Neural progenitor cell (in vitro differentiated cells): ENCODE measurements at regions not wholly inside any gene's neighbourhood (a gene's known extent, or its start where the extent isn't known, plus 50 kb on each side); places are given as distances from the start of the nearest gene placed in this dataset.

ENCODE experiments used
- DNase-seq: peaks from one replicate; pipeline ENCODE4 v3.0.0-alpha.2; 2016; ENCODE audit warnings: low spot score
- H2AFZ ChIP-seq: fragments of 200-600 bp; sonication (generic); replicated peaks from 2 replicates; pipeline ENCODE4 v1.6.1; 2016; ENCODE audit warnings: antibody characterized with exemption
- H3F3A ChIP-seq: fragments of 200-600 bp; sonication (generic); 2 replicates; pipeline ENCODE4 v1.6.1; 2016; ENCODE audit warnings: antibody characterized with exemption, low read depth
- H3K27ac ChIP-seq: fragments of 200-600 bp; sonication (generic); 2 replicates; pipeline ENCODE4 v1.5.1; 2016; ENCODE audit warnings: mild to moderate bottlenecking
- H3K27me3 ChIP-seq: fragments of 200-600 bp; sonication (generic); 2 replicates; pipeline ENCODE4 v1.6.1; 2016; ENCODE audit warnings: mild to moderate bottlenecking, moderate library complexity
- H3K36me3 ChIP-seq: fragments of 200-600 bp; sonication (generic); 2 replicates; pipeline ENCODE4 v1.5.1; 2016
- H3K4me1 ChIP-seq: fragments of 200-600 bp; sonication (generic); 2 replicates; pipeline ENCODE4 v1.6.1; 2016; ENCODE audit warnings: mixed run types
- H3K4me2 ChIP-seq: fragments of 200-600 bp; sonication (generic); 2 replicates; pipeline ENCODE4 v1.6.1; 2016
- H3K4me3 ChIP-seq: fragments of 200-600 bp; sonication (generic); 2 replicates; pipeline ENCODE4 v1.5.1; 2016
- H3K79me2 ChIP-seq: fragments of 200-600 bp; sonication (generic); 2 replicates; pipeline ENCODE4 v1.6.1; 2016; ENCODE audit warnings: low read depth
- H3K9ac ChIP-seq: fragments of 200-600 bp; sonication (generic); 2 replicates; pipeline ENCODE4 v1.6.1; 2016
- H3K9me3 ChIP-seq: fragments of 200-600 bp; sonication (generic); 2 replicates; pipeline ENCODE4 v1.5.1; 2016; ENCODE audit warnings: low read depth
- H4K20me1 ChIP-seq: fragments of 200-600 bp; sonication (generic); 2 replicates; pipeline ENCODE4 v1.6.1; 2016; ENCODE audit warnings: low read depth
- H3K27ac Mint-ChIP-seq: 3 replicates; pipeline ENCODE4 v1.8.0; 2021; ENCODE audit warnings: mixed read lengths
- H3K27me3 Mint-ChIP-seq: 2 replicates; pipeline ENCODE4 v1.8.0; 2022; ENCODE audit warnings: low read depth, mild to moderate bottlenecking, inconsistent platforms, moderate library complexity, mixed read lengths; ENCODE audit not compliant: insufficient read depth
- H3K36me3 Mint-ChIP-seq: 3 replicates; pipeline ENCODE4 v1.8.0; 2021; ENCODE audit warnings: mixed read lengths
- H3K4me1 Mint-ChIP-seq: 3 replicates; pipeline ENCODE4 v1.8.0; 2021; ENCODE audit warnings: mixed read lengths
- H3K4me3 Mint-ChIP-seq: 3 replicates; pipeline ENCODE4 v1.8.0; 2021; ENCODE audit warnings: mild to moderate bottlenecking, moderate library complexity, mixed read lengths
- H3K9me3 Mint-ChIP-seq: 3 replicates; pipeline ENCODE4 v1.8.0; 2020; ENCODE audit warnings: mixed read lengths
- EZH2 ChIP-seq: fragments of 200-600 bp; sonication (generic); IDR thresholded peaks from 2 replicates; pipeline ENCODE4 v1.6.1; 2017; ENCODE audit warnings: antibody characterized with exemption, mild to moderate bottlenecking, moderate library complexity
- EZH2phosphoT487 ChIP-seq: fragments of 200-600 bp; sonication (generic); IDR thresholded peaks from 2 replicates; pipeline ENCODE4 v1.6.1; 2017; ENCODE audit warnings: antibody characterized with exemption
- TF ChIP-seq, protein P1 (sequence below): fragments of 200-600 bp; sonication (generic); IDR thresholded peaks from 2 replicates; pipeline ENCODE4 v1.5.1; 2017; ENCODE audit warnings: antibody characterized with exemption, mild to moderate bottlenecking

DNA sequence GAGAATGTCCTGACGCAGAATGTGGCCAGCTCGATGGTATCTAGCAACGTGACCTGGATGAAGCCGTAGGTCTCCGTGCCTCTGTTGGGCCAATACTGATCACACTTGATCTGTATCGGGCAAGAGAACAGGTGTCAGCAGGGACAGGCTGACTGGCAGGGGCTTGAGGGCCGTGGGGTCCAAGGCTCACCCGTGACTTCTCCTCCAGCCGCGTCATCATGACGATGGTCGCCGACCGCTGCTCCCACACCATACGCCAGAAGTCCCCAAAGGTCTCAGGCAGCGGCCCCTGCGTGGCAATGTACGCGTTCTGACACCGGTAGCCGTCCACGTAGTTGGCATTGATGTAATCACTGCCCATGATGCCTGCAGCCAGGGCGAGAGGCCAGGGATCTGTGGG, 126.2 kb downstream of the PTPRS start:
- Histone ChIP-seq H3K9ac (no peak overlapping the region), H2AFZ (no peak overlapping the region), H3F3A (no peaks in the 10 kb centered on the region), H3K27me3 (no peaks in the 10 kb centered on the region), H3K4me1 (no peaks in the 10 kb centered on the region), H3K36me3 (peaks cover 22% of the 10 kb centered on the region), H3K4me3 (no peak overlapping the region), H3K27ac (no peak overlapping the region), H4K20me1 (no peaks in the 10 kb centered on the region), H3K4me2 (no peak overlapping the region), H3K79me2 (no peaks in the 10 kb centered on the region), H3K9me3 (no peaks in the 10 kb centered on the region)
- Mint-ChIP-seq H3K4me1 (no peaks in the 10 kb centered on the region), H3K9me3 (peaks cover 25% of the 10 kb centered on the region), H3K4me3 (no peak overlapping the region), H3K36me3 (peaks cover 62% of the 10 kb centered on the region), H3K27ac (no peak overlapping the region), H3K27me3 (peaks cover 8% of the 10 kb centered on the region)
- TF ChIP-seq, protein P1, sequence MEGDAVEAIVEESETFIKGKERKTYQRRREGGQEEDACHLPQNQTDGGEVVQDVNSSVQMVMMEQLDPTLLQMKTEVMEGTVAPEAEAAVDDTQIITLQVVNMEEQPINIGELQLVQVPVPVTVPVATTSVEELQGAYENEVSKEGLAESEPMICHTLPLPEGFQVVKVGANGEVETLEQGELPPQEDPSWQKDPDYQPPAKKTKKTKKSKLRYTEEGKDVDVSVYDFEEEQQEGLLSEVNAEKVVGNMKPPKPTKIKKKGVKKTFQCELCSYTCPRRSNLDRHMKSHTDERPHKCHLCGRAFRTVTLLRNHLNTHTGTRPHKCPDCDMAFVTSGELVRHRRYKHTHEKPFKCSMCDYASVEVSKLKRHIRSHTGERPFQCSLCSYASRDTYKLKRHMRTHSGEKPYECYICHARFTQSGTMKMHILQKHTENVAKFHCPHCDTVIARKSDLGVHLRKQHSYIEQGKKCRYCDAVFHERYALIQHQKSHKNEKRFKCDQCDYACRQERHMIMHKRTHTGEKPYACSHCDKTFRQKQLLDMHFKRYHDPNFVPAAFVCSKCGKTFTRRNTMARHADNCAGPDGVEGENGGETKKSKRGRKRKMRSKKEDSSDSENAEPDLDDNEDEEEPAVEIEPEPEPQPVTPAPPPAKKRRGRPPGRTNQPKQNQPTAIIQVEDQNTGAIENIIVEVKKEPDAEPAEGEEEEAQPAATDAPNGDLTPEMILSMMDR, result no peak
- TF ChIP-seq EZH2, result no peak
- TF ChIP-seq EZH2phosphoT487, result no peak
- no peak for DNase-seq

DNA sequence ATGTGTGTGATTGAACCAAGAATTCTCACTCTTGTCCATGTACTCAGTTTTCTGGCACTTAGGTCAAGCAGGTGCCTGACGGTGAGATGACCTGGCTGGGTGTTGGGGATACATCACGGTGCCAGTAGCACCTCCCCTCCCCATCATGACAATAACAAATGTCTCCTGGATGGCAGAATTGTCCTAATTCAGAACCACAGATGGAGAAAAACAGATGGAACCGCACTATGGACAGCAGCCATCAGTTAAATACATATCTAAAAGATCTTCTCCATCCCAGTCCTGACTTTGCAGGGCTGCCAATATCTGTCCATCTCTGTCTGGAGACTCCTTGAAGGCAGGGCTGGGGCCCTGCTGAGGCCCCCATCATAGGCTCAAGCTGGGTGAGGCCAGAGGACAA, 126.9 kb downstream of the PTPRS start:
- Histone ChIP-seq H2AFZ (no peak overlapping the region), H3K4me3 (no peak overlapping the region), H3F3A (no peaks in the 10 kb centered on the region), H4K20me1 (no peaks in the 10 kb centered on the region), H3K9me3 (no peaks in the 10 kb centered on the region), H3K4me2 (no peak overlapping the region), H3K79me2 (no peaks in the 10 kb centered on the region), H3K27me3 (no peaks in the 10 kb centered on the region), H3K36me3 (peaks cover 22% of the 10 kb centered on the region), H3K27ac (no peak overlapping the region), H3K4me1 (no peaks in the 10 kb centered on the region), H3K9ac (no peak overlapping the region)
- Mint-ChIP-seq H3K4me1 (no peaks in the 10 kb centered on the region), H3K9me3 (peaks cover 25% of the 10 kb centered on the region), H3K27me3 (peaks cover 5% of the 10 kb centered on the region), H3K27ac (no peak overlapping the region), H3K36me3 (peaks cover 55% of the 10 kb centered on the region), H3K4me3 (no peak overlapping the region)
- DNase-seq, result no peak
- TF ChIP-seq EZH2phosphoT487 (no peak), EZH2 (no peak)
- TF ChIP-seq, protein P1, result no peak

DNA sequence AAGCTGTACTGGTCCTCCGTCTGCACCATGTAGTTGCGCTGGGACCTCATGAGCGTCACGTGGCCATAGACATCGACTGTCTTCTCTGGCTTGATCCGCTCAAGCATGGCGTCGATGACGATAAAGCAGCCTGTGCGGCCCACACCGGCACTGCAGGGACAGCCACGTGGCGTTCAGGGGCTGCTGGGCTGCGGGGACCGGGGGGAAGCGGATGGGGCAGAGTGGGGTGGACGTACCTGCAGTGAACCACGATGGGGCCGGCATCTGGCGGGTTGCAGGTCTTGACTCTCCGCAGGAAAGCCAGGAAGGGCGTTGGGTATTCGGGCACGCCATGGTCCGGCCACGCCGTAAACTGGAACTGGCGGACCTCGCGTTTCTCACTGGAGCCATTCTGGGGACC, 128.5 kb downstream of the PTPRS start:
- Histone ChIP-seq H3K4me2 (no peak overlapping the region), H3K4me1 (no peaks in the 10 kb centered on the region), H3K27me3 (no peaks in the 10 kb centered on the region), H3K79me2 (no peaks in the 10 kb centered on the region), H3K9ac (no peak overlapping the region), H2AFZ (no peak overlapping the region), H3K36me3 (peaks cover 16% of the 10 kb centered on the region), H4K20me1 (no peaks in the 10 kb centered on the region), H3K27ac (no peak overlapping the region), H3K9me3 (no peaks in the 10 kb centered on the region), H3K4me3 (no peak overlapping the region), H3F3A (no peaks in the 10 kb centered on the region)
- TF ChIP-seq EZH2phosphoT487 (no peak), EZH2 (no peak)
- TF ChIP-seq, protein P1, result no peak
- Mint-ChIP-seq H3K36me3 (peaks cover 47% of the 10 kb centered on the region), H3K9me3 (peaks cover 25% of the 10 kb centered on the region), H3K27ac (no peak overlapping the region), H3K27me3 (peaks cover 4% of the 10 kb centered on the region), H3K4me3 (no peak overlapping the region), H3K4me1 (no peaks in the 10 kb centered on the region)
- no peak for DNase-seq
